OCI-M1 (cell line): ENCODE measurements at regions not wholly inside any gene's neighbourhood (a gene's known extent, or its start where the extent isn't known, plus 50 kb on each side); places are given as distances from the start of the nearest gene placed in this dataset.

Experiments used
- DNase-seq: peaks from one replicate; lab custom pipeline; 2025; lab: John Stamatoyannopoulos, UW

DNA sequence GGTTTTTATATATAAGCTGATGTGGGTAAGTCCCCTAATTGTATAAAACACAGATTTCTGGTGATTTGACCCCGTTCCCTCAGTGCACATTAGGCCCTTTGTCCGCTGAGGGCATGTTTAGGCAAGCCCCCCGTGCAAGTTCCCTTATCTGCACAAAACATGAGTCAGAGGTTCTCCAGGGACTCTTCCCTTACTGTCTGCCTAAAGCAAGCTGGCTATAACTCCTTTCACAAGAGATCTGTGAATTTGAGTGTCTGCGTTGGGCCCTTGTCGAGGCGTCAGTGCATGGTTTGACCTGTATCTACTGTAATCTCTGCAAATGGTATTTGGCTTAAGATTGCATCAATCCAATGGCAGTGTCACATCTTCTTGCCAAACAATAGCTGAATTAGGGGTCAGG lies 712.8 kb downstream of the CDH8 start:
- DNase-seq = peak; percentile 17

DNA sequence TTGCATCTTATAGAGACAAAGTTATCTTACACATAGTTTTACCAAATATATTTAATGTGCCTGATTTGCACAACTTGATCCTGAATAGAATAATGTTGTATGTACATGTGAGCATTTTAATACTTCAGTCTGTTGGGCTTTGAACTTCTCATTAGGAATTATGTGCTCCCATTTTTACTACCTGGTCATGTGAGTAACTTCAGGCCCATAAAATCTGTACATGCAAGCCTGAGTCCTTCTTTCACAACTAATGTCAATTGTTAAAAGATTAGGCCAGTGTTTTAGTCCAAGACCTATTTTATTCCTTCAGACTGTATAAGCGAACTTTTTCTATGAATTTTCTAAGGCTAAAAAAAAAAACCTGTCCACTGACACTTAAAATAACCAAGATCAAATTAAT lies 715.4 kb downstream of the CDH8 start:
- DNase-seq = no peak

DNA sequence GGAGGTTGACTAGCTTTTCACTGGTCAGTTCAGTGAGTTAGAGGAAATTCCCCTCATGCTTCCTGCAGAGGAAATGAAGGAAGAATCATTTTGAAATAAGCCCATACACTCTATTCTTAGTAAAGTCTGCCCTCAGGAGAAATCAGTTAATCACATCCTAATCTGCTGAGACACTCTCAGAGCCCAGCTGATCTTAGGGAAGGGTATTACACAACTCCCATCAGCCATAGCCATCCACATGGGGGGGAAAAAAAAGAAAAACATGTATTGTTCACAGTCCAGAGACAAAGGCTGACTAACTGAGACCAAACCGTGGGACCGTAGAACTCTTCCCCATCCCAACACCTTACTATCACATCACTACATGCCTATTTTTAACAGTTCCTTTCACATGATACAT lies 722.3 kb downstream of the CDH8 start:
- DNase-seq = peak; percentile 2

DNA sequence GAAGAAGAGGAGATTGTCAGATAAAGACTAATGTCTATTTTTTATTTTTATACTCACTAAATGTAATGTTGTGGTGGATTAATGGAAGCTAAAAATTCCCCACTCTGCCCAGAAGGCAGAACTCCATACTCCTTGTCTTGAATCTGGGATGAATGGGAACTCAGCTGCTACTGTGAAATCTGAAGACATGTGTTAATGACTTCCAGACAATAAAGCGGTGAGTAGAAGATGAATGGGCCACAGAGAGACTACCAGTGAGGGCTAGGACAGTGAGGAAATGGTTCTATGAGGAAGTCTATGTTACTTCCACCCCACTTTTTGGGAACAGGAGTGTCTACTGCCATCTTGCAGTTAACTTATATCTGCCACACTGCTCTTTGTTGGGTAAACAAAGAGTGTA lies 726.9 kb downstream of the CDH8 start:
- no peak for DNase-seq

DNA sequence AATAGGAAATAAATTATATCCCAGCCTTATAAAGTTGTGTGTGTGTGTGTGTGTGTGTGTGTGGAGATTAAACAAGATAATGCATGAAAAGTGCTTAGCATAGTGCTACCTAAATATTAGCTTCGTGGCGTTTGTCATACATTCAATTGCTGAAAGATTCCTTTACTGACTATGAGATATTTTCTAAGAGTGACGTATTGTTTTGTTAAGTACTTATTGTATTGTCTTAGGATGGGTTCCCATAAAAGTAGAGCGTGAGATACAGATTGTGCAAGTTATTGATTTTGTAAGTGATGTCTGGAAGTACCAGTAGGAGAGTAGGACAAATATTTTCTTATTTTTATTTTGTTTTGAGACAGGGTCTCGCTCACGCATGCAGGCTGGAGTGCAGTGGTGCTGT lies 730.0 kb downstream of the CDH8 start:
- no peak for DNase-seq

DNA sequence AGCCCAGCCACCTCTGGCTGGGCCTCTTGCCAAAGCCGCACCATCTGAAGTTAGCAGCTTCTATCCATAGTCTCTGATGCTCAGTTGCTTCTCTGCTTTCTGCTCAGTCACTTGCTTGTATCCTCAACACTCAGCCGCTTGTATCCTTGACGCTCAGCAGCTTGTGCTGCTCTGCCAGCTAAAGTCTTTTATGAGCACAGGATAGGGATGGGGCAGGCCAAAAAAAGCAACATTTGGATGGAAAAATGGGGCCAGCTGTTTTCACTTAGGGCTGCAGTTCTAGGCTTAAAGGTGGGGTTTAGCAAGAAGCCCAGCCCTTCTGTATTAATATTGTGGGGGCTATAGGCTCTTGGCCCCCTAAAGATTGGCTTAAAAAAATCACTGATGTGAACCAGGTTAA lies 739.4 kb downstream of the CDH8 start:
- DNase-seq = no peak

DNA sequence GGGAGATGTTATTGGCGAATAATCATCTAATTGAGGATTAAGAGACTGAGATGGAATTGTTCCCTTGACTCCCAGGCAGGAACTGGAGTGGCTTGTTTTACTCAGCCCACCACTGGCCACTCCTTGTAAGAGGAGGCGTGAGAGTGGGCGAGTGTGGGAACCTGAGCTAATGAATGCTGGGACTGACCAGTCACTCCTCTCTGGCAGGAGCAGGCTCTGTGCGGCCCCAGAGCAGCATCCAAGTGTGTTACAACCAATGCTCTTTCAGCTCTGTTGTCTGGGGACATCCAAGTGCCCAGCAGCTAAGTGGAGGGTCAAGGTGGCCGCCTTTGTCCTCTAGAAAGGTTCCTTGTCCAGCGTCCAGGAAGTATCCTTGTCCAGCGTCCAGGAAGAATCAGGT lies 739.9 kb downstream of the CDH8 start:
- no peak for DNase-seq

DNA sequence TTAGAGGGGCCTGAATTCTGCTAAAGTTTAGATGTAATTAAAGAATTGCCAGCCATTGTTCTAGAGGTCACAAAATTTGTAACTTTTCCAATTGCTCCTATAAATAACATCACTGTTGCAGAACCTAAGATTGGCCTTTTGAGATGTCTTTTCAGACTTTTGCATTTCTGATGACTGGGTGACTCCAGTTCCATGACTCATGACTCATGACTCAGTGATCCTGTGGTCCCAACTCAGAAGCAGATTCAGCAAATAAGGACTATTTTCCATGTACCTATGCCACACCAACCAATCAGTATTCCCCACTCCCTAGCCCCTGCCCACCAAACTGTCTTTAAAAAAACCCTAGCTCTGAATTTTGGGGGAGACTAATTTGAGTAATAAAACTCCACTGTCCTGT lies 740.9 kb downstream of the CDH8 start:
- no peak for DNase-seq

DNA sequence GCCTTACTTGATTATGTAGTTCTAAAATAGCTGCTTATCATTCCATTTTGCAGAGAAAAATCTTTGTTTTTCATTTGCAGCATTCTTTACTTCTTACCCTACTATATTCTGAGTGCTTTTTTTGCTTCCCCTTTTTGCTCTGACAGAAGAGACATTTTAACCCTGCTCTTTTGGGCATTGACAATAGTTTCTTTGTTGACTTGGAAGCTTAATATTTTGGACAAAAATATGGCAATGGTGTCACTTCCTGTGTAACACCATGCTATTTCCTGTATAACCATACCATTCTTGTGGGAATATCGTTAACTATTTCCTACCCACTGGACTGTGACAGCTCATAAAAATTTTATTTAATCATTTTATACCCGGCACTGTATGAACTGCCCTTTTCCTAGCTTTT lies 747.1 kb downstream of the CDH8 start:
- peak; percentile 1 for DNase-seq

DNA sequence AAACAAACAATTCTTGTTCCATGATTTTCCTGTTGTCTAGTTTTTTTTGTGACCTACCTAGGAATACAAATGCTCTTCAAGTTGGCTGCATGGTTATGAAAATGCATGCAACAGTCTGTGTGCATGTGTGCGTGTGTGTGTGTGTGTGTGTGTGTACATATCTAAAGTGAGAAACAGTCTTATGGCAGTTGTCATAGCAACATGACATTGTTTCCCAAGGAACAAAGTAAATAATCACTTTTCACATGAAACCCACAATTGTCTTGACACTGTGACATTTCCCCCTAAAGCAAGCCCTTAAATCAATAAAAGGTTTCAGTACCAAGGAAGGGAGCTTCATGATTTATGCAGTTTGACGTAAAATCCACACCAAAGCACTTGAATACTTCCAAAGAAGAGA lies 758.4 kb downstream of the CDH8 start:
- no peak for DNase-seq

DNA sequence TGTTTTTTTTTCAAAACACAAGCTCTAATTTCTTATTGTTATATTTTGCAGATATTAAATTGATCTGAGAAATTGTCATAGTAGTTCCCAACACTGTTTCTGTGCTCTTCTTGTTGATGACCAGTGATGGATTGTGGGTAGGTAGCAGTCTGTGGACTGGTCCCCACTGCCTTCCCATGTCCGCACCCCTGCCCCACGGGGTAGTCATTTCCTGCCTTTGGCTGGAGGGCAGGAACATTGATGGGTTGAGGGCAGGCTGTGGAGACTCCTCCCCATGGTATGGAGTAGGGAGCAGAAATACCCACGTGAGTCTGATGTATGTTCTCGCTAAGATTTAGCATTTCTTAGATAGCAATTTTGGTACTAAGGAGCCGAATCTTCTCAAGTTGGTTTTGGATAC lies 762.0 kb downstream of the CDH8 start:
- no peak for DNase-seq

DNA sequence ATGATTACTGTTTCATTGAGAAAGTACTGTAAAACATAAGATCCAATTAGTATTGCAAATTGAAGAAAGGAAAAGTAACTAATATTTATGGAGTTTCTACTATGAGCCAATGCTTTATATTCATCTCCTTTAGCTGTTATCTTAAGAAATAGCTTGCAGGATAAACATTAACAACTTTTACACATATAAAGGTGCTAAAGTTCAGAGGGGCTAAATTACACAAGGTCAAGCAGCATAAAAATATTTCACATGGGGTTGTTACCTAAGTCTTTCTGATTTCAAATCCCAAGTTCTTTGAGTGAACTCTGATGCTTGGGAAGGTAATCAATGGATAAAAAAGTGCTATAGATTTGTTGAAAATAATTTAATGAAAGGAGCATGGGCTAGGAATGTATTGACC lies 765.5 kb downstream of the CDH8 start:
- DNase-seq = no peak

DNA sequence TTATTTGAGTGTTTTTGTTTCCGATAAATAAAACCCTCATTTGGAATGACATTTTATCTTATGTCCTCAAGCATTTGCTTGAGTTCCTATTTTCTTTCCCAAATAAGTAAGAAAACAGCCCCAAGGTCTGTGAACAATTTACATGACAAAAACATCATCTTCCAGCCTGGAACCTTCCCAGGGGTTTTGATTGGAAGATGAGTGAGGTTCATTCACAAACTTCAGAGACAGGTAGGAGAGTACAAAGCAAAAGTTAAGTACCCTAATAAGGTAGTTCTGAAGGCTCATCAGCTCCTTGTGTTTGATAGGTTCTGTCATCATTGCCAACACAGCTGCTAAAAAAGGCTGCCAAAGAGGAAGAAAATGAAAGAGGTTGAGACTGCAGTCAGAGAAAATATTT lies 772.8 kb downstream of the CDH8 start:
- no peak for DNase-seq

DNA sequence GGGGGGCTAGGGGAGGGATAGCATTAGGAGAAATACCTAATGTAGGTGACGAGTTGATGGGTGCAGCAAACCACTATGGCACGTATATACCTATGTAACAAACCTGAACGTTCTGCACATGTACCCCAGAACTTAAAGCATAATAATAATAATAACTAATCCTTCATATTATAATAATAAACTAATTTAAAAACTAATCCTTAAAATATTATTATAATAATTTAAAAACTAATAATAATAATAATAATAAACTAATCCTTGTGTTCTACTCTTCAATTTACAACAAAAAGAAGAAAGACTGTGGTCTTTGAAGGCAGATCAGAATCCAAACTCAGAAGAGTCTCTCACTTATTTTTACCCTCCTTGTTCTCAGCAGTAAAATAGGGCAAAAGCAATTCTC lies 774.9 kb downstream of the CDH8 start:
- DNase-seq = no peak

DNA sequence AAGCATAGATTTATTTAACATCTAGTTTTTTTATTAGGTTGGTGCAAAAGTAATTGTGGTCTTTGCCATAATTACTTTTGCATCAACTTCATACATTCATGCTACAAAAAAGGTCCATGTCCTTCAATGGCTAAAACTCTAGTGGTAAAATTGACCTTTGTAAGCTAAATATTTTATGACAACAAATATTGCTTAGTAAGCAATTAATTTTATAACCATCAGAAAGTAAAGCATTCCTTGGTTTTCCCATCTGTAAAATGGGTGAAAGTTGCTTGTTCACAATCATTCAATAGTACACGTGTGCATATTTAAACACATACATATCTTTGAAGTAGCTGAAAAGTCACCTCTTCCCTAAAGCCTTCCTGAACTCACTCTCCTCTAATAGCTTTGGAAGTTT lies 789.6 kb downstream of the CDH8 start:
- no peak for DNase-seq

DNA sequence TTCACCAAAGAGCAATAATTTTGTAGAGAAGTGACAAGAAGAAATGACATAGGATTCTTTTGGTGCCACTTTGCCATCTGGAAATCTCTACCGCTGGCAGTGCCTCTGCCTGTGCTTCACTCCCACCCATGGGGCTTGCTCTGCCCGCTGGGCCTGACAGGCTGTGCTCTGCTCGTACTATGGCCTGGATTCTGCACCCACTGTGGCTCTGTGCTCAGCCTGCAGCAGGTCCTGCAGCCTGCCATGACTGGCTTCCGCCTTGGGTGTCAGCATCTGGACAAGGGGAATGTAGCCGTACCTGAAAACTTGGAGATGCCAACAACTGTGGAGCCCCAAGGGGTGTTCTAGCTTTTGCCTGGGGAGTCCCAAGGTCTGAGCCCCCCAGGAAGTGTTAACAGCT lies 792.3 kb downstream of the CDH8 start:
- DNase-seq = no peak

DNA sequence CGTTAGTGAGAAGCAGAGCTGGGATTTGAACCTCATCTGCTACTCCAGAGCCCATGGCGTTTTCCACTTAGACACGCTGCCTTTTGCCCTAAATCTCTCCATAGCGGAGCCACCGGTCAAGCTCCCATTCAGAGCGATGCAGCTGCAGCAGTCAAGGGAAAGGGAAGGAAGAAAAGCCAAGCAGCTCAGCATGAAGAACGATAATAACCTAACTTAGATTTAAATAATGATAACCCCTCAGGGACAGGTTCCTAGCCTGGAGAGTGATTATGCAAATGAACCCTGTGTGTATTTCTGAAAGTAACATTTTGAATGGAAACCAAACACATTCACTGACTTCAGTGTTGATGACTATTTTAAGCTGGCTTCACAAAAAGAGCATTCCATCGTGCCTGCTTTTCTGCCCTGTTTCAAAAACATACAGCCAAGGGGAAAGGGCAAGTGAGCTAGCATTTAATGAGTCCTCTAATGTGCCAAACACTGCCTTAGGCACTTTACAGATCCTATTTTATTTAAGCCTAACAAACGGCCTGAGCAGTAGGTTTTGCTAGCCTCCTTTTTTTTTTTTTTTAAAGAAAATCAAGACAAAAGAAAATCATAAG lies 798.3 kb downstream of the CDH8 start:
- DNase-seq = no peak

DNA sequence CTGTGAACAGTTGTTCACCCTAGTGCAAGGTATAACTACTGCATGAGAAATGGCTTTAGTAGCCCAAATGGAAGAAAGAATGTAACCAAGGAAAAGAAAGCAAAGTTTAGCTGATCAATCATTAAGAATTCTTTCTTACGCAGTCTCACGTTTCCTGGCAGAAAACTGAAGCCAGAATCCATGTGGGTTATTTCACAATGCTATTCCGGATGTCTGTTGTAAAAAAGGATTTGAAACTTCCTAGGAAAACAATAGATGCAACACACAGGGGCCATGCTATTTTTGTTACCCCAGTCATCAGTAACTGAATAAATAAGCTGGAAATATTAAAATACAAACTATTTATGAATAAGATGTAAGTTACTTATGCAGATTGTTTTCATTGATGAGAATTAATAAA lies 802.5 kb downstream of the CDH8 start:
- DNase-seq = no peak

DNA sequence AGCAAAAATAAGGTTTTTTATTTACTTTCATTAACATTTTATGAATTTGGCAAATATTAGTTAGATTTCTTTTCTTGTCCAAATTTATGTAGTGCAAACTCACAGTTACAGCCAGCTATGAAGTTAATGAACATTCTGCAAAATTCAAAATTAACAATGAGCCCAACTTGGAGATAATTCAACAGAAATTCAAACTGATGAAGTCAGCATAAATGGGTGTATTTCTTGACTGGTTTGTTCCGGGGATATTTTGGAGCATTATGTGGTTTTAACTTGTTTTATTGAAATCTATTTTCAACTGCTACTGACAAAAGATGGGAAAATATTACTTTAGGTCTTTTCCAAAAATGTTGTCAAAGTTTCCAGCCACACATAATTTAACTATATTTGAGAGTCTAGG lies 807.9 kb downstream of the CDH8 start:
- DNase-seq = no peak

DNA sequence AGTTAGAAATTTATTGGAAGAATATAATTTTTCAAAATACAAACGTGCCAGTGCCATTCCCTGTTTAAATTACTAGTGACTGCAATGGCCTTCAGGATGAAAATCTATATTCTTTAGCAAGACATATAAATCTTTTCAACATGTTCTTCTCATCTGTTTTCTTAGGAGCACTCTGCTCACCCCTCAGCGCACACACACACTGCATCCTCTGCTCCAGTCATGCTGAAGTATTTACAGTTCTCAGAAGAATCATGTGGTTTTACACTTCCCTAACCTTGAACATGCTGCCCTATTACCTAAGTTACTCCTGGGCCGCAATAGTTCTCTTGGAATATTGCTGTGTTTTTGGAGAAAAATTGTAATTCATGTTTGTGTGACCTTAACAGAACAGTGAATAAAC lies 820.6 kb downstream of the CDH8 start:
- no peak for DNase-seq

DNA sequence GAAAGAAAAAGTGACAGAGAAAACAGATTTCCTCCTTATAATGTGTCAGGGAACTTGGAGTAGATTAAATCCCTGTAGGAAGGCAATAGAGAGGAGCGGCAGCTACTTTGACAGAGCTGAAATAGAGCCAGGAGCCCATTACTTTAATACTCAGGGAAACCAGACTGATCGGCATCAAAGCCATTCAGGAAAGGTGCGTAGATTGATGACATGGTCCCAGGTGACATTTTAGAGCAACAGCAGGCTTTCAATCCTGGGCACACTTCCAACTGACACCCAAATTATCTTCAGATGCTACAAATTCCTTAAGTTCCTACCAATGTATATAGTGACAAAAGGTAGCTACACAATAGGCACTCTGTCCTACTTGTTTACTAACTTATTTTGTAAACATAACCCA lies 821.5 kb downstream of the CDH8 start:
- no peak for DNase-seq

DNA sequence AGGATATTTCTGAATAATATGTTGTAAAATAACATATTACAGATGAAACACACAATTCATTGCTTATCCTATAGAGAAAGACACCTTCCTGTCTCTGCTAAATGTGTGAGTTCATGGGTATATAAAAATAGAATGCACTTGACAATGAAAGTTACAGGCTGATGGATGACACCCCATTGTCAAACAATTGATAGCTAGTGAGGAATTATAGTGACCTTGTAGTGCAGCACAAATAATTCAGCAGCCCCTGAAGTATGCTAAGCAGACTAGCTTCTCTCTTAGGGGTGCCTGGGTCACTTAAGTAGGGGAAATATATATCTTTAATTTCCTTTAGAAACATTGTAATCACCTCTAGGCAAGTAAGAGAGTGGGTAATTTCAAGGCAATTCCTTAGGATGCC lies 826.2 kb downstream of the CDH8 start:
- no peak for DNase-seq

DNA sequence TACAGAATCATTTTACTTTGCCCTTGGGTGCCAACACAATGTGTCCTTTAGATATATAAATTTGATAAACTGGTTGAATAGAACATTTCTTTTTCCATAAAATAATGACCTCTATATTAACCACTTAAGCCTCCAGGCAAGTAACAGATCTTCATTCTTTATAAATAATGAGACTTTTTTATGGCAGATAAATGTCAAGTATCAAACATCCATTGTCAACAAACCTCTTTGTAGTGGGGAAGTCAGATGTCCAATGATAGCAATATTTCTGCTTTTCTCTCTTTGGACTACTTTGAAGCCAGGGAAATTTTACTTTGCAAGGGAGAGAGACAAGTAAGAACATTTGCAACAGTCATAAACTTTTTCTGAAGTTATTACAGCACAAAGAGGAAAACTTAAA lies 841.2 kb downstream of the CDH8 start:
- no peak for DNase-seq

DNA sequence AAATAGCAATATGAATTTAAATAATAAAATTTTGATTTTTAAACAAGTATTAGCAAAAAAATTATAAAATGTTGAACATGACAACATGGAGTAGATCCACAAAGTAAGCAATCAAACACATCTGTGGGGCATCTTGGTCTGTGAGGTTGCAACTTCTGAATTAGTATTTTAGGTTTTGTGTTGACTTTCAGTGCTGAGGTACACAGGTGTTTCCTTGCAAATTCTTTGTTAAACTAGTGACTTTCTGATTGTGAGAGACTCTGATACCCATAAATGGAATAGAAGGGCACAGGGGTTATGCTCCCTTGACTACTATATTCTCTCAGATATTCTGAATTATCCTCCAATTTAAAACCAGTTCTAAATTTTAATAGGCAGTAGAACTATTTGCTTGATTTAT lies 841.7 kb downstream of the CDH8 start:
- no peak for DNase-seq

DNA sequence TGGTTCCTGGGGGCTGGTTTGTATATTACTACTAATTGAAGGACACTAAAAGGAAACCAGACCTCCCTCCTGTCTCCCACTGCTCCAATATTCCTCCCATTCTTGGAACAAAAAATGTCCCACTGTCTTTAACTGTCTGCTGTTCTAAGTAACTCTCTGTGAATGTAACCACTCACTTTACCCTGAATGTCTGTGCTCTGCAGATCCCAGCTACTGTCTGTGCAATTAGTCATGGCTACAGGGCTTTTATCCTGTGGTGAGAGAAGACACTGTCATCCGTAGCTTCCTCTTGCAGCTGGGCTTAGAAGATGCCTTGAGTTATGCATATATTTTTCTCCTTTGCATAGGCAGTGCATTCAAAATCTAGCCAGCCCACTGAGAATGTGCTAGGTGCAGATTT lies 853.8 kb downstream of the CDH8 start:
- DNase-seq = peak; percentile 0
